NCI-H2171 treated with DMSO at 0.1 percent for 48 hours (cell line): ENCODE measurements at regions not wholly inside any gene's neighbourhood (a gene's known extent, or its start where the extent isn't known, plus 50 kb on each side); places are given as distances from the start of the nearest gene placed in this dataset.

Experiments used
- DNase-seq: peaks from one replicate; lab custom pipeline; 2025; lab: John Stamatoyannopoulos, UW

GRCh38 chr16:82497139-82497538, 129.6 kb upstream of the CDH13 start:
- no peak for DNase-seq

GRCh38 chr16:82488460-82488859, 138.3 kb upstream of the CDH13 start:
- no peak for DNase-seq

- DNase-seq = no peak
Observed at GRCh38 chr16:82481455-82481854, 145.3 kb upstream of the CDH13 start.

GRCh38 chr16:82476786-82477185, 150.0 kb upstream of the CDH13 start:
- DNase-seq = no peak

GRCh38 chr16:82470620-82471152, 156.1 kb upstream of the CDH13 start:
- DNase-seq = peak; percentile 88

- peak; percentile 78 for DNase-seq
Observed at GRCh38 chr16:82470016-82470415, 156.8 kb upstream of the CDH13 start.

GRCh38 chr16:82464187-82464586, 162.6 kb upstream of the CDH13 start:
- no peak for DNase-seq

- DNase-seq = no peak
Observed at GRCh38 chr16:82460766-82461165, 166.0 kb upstream of the CDH13 start.

GRCh38 chr16:82459580-82460256, 167.1 kb upstream of the CDH13 start:
- DNase-seq = no peak

- DNase-seq = peak; percentile 60
Observed at GRCh38 chr16:82456683-82457082, 170.1 kb upstream of the CDH13 start.

- DNase-seq = no peak
Observed at GRCh38 chr16:82454566-82454965, 172.2 kb upstream of the CDH13 start.

- DNase-seq = no peak
Observed at GRCh38 chr16:82454152-82454551, 172.6 kb upstream of the CDH13 start.

- no peak for DNase-seq
Observed at GRCh38 chr16:82452004-82452756, 174.6 kb upstream of the CDH13 start.

GRCh38 chr16:82451449-82451848, 175.3 kb upstream of the CDH13 start:
- no peak for DNase-seq

GRCh38 chr16:82440336-82440735, 186.4 kb upstream of the CDH13 start:
- DNase-seq = no peak

- DNase-seq = peak; percentile 13
Observed at GRCh38 chr16:82439678-82440293, 187.0 kb upstream of the CDH13 start.

GRCh38 chr16:82433042-82433441, 193.7 kb upstream of the CDH13 start:
- DNase-seq = no peak

GRCh38 chr16:82432261-82432660, 194.5 kb upstream of the CDH13 start:
- peak; percentile 50 for DNase-seq

GRCh38 chr16:82425661-82426060, 201.1 kb upstream of the CDH13 start:
- no peak for DNase-seq

- DNase-seq = no peak
Observed at GRCh38 chr16:82421851-82422250, 204.9 kb upstream of the CDH13 start.

GRCh38 chr16:82419332-82419731, 207.4 kb upstream of the CDH13 start:
- DNase-seq = no peak

- no peak for DNase-seq
Observed at GRCh38 chr16:82414476-82414875, 212.3 kb upstream of the CDH13 start.

- no peak for DNase-seq
Observed at GRCh38 chr16:82412770-82413169, 214.0 kb upstream of the CDH13 start.
